GM21737 (cell line): ENCODE measurements at regions not wholly inside any gene's neighbourhood (a gene's known extent, or its start where the extent isn't known, plus 50 kb on each side); places are given as distances from the start of the nearest gene placed in this dataset.
"Not testable (repeated sequence)": the region's sequence is repeated elsewhere in the genome, so short reads cannot be mapped to it uniquely, and the experiment has no call there.

ENCODE experiments used
- ATAC-seq: cut with Tn5 transposase; IDR thresholded peaks from one replicate; pipeline ENCODE4 v1.9.1; 2021; ENCODE audit warnings: mild to moderate bottlenecking, moderate library complexity; ENCODE audit not compliant: unreplicated experiment

GRCh38 chr13:83024232-83024631 is 858.0 kb downstream of the SLITRK1 start:
- ATAC-seq, result no peak

- no peak for ATAC-seq
Measured at GRCh38 chr13:83019986-83020385, 862.3 kb downstream of the SLITRK1 start.

GRCh38 chr13:83009987-83010386 is 872.3 kb downstream of the SLITRK1 start:
- no peak for ATAC-seq

GRCh38 chr13:83008212-83008929 is 873.9 kb downstream of the SLITRK1 start:
- no peak for ATAC-seq

GRCh38 chr13:83007226-83007625 is 875.0 kb downstream of the SLITRK1 start:
- no peak for ATAC-seq

GRCh38 chr13:83003185-83003584 is 879.1 kb downstream of the SLITRK1 start:
- no peak for ATAC-seq

- no peak for ATAC-seq
Measured at GRCh38 chr13:82993417-82993816, 888.9 kb downstream of the SLITRK1 start.

GRCh38 chr13:82976499-82976898 is 905.8 kb downstream of the SLITRK1 start:
- ATAC-seq, result no peak

GRCh38 chr13:82963226-82964099 is 918.8 kb downstream of the SLITRK1 start:
- no peak for ATAC-seq

GRCh38 chr13:82962397-82962796 is 919.9 kb downstream of the SLITRK1 start:
- no peak for ATAC-seq

GRCh38 chr13:82961757-82962156 is 920.5 kb downstream of the SLITRK1 start:
- ATAC-seq, result no peak

GRCh38 chr13:82952336-82952735 is 929.9 kb downstream of the SLITRK1 start:
- ATAC-seq, result not testable (repeated sequence)

- ATAC-seq, result no peak
Measured at GRCh38 chr13:82947683-82948082, 934.6 kb downstream of the SLITRK1 start.

- ATAC-seq, result no peak
Measured at GRCh38 chr13:82947191-82947621, 935.1 kb downstream of the SLITRK1 start.

GRCh38 chr13:82938644-82939043 is 943.6 kb downstream of the SLITRK1 start:
- ATAC-seq, result no peak

- no peak for ATAC-seq
Measured at GRCh38 chr13:82934000-82934399, 948.3 kb downstream of the SLITRK1 start.

GRCh38 chr13:82925114-82925513 is 957.2 kb downstream of the SLITRK1 start:
- no peak for ATAC-seq

GRCh38 chr13:82917984-82918383 is 964.3 kb downstream of the SLITRK1 start:
- no peak for ATAC-seq

- ATAC-seq, result no peak
Measured at GRCh38 chr13:82912564-82912963, 969.7 kb downstream of the SLITRK1 start.

GRCh38 chr13:82905071-82905470 is 977.2 kb downstream of the SLITRK1 start:
- no peak for ATAC-seq

- no peak for ATAC-seq
Measured at GRCh38 chr13:82900453-82900852, 981.8 kb downstream of the SLITRK1 start.

GRCh38 chr13:82898586-82898985 is 983.7 kb downstream of the SLITRK1 start:
- no peak for ATAC-seq
